ENCODE measurements at regions not wholly inside any gene's neighbourhood (a gene's known extent, or its start where the extent isn't known, plus 50 kb on each side); places are given as distances from the start of the nearest gene placed in this dataset.

DNA sequence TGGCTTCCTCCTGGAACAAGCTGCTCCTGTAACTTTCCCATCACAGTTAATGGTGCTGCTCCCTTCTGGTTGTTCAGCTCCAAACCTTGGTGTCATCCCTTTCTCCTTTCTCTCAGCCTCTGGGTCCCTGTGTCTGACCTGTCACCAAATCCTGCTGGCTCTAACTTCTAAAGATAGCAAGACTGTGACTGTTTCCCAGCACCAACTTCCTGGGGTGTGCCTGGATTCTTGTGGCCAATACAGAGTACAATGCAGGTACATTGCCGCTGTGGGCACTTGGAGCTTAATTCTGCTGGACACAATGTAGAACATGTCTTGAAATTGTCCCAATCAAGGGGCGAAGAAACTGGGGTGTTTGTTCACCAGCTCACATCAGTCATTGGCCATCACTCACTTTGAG, 156.7 kb upstream of the CSF3R start:
- DNase-seq, result no peak

- no peak for DNase-seq
Observed at GRCh38 chr1:36638268-36638667, 155.6 kb upstream of the CSF3R start.

GRCh38 chr1:36636206-36636605, 153.5 kb upstream of the CSF3R start:
- no peak for DNase-seq

DNA sequence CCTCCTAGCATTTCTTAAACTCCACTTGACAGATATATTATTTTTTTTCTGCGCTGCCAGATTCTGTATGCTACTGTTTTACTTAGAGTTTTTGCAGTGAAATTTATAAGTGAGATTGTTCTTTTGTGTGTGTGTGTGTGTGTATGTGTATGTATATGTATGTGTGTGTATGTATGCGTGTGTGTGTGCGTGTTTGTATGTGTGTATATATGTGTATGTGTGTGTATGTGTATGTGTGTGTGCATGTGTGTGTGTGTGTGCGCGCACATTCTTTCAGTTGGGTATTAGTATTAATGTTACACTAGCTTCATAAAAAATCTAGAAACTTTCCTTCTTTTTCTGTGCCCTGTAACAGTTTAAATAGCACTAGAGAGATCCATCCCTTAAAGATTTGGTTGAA, 152.6 kb upstream of the CSF3R start:
- no peak for DNase-seq

- DNase-seq, result no peak
Observed at GRCh38 chr1:36628804-36629203, 146.1 kb upstream of the CSF3R start.

GRCh38 chr1:36626435-36626834, 143.7 kb upstream of the CSF3R start:
- DNase-seq, result no peak

DNA sequence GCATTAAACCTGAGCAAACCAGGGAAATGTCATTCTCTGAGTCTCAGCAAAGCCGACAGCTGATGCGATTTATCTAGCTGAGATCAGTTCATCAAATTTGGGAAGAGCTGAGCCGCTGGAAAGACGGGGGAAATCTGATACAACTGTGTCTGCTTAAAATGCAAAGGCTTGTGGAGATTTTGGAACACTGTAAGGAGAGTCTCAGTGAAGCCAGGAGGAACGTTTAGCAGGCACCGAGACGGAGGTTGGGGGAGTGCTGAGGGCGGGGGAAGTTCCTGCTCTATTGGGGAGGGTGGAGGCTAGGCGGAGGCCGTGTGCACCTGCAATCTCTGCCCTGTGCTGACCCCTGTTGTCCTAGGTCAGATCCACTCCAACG, 143.2 kb upstream of the CSF3R start:
- DNase-seq, result no peak

DNA sequence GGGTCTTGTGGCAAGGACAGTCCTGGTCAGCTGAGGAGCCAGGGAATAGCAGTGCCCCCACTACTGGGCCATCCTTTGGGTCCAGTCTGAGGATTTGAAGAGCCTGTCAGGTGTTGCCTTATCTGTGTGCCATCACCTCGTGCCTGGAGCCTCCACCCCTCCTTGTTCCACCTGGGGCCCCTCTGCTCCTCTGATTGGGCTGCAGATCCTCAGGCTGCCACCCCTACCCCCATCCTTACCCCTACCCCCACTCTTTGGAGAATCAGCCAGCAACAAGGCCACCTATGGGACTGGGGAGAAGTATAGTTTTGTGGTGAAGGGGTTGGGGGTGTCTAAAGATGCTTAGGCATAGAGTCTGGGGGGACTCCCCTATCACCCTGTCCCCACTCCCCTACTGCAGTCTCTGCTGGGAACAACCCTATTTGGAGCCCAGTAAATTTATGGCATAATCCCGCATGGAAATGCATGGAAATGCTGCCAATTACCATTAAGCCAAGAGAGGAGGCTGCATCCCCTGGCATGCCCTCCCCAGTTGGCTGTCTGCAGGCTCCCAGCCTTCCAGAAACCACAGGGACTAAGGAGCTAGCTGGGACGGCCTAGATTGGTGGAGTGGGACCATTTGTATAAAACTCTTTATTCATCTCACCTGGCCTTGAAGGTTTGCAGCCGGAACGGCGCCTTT, 142.7 kb upstream of the CSF3R start:
- no peak for DNase-seq

DNA sequence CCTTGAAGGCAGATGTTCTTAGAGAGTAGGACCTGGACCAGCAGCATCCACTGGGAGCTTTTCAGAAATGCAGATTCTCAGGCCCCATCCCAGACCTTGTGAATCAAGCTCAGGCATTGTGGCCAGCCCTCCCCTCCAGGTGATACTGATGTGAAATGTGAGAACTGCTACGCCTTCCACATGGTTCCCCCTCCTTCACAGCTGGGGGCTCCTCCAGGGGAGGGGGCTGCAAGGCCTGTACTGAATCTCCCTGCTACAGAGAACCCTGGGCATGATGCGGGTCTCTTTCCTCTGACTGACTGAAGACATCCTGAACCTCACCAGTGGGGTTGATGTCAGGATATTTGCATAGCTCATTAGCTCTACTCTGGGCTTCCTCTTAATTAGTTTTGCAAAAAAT, 141.8 kb upstream of the CSF3R start:
- no peak for DNase-seq

DNA sequence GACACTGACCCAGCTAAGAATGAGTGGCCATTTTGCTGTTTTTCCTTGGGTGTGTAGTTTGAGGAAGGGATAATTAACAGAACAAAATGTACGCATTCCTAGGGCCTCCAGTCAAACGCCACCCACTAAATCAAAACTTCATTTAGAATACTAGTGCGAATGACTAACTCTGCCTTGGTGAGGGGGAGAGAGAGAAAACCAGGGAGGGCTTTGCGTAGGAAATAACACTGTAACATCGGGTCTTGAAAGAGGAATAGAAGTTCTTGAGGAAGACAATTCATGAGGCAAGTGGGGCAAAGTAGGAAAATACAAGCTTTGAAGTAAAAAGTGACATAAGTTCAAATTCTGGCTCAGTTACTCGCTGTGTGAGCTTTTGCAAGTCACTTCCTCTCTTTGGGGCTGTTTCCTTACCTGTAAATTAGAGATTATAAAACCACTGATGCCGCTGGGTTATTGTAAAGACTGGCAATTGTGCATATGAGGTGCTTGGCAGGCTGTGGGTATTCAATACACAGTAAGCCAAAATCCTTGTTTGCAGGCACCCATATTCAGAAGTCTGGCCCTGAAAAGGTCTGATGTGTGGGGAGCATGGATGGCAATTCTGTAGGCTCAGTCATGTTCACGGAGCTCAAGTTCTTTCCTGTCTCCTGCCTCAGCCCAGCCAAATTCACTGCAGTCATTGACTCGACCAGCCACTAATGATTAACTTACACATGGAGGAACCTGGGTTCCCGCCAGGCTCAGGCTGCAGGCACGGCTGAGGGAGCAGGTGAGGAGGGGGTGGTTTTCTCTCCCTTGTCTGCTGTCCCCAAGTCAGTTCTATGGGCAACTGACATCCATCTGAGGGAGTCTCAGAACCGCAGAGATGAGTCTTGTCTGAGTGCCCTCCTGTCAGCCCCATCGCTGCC, 140.3 kb upstream of the CSF3R start:
- DNase-seq, result no peak

GRCh38 chr1:36621531-36621930, 138.8 kb upstream of the CSF3R start:
- no peak for DNase-seq

DNA sequence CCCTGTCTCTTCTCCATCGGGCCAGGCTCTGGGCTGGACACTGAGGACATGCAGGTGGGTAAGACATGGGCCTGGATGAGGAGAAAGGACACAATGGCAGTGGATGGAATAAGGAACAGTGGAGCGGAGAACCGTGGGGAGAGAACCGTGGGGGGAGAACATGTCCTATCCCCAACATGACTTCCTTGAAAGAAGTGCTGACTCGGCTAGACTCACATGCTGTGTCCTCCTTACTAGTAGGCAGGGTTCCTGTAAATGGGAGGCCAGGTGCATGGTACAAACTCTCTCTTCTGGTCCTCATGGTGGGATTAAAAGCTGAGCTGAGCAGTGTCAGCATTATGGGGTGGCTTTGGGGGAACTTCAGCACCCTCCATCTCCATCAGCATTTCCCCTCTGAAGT, 137.4 kb upstream of the CSF3R start:
- DNase-seq, result no peak

DNA sequence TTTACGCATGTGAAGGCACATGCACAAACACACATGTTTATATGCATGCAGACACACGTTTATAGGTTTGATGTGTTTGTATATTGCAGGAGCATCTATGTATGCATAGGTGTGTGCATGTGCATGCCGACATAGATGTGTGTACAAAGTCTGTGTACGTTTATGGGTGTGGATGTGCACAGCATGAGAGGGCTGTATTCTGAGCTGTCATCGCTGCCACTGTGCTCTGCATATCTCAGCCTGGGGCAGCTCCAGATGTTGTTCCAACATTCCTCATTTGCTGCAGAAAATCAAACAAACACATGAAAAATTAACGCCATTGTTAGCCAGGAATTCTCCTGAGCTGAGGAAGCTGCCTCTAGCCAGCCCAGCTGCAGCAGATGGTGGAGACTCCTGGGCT, 132.3 kb upstream of the CSF3R start:
- DNase-seq, result no peak

DNA sequence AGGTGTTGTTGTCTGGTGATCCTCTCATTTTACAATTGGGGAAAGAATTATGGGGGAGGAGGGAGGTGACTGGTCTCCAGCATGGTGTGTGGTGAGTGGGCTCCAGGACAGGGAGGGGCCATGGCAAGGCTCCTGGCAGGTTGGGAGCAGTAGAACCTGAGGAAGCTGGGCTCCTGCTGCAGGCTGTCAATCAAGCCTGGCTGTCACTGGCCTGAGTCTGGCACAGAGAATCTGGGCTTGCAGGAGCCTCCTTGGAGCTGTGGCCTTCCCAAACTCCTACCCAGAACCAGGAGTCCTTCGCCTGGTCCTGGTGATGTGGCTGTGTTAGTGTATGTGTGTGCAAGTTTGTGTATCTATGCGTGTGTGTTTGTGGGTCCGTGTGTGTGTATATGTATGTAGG, 131.9 kb upstream of the CSF3R start:
- DNase-seq, result no peak

DNA sequence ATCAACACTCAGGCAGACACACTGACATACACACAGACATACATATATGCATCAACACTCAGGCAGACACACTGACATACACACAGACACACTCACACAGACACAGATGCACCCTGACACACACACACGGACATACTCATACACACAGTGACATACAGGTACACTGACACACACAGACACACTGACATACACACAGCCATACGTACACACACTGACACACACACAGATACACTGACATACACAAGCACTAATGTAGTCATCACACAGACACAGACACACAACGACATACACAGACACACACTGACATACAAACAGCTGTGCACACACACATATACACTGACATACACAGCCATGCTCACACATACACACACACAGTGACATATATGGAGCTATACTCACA, 131.0 kb upstream of the CSF3R start:
- DNase-seq, result no peak

- no peak for DNase-seq
Observed at GRCh38 chr1:36612881-36613280, 130.2 kb upstream of the CSF3R start.

GRCh38 chr1:36612121-36612520, 129.4 kb upstream of the CSF3R start:
- DNase-seq, result no peak

DNA sequence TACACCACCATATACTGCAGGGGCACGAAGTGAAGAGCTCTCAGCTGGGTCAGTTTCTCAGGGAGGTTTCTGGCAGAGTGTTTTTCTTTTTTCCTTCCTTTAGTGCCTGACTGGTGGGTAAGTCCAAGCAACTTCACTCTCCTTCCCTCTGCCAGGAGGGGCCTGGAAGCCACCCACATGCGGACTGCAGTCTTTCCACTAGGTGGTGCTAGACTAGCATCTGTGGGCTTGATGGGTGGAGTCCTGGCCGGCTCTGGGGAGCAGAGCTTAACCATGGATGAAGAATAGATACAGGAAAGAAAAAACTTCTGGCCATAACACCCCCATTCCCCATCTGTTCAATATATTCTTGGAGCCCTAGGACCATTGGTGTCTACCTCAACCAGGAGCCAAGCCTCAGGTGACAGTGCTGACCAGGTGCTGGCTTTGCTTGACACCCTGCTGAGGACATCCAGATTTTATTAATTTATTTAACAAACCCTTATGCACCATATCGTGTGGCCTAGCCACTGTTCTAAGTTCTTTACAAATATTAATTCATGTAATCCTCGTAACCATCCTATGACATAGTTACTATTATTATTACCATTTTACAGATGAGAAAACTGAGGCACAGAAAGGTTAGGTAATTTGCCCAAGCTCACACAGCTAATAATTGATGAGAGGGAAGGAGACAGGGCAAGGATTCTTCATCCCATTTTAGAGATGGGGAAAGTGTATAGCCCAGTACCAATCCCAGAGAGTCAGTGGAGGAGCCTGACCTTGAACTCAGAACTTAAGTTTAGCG, 126.7 kb upstream of the CSF3R start:
- DNase-seq, result peak; percentile 3

DNA sequence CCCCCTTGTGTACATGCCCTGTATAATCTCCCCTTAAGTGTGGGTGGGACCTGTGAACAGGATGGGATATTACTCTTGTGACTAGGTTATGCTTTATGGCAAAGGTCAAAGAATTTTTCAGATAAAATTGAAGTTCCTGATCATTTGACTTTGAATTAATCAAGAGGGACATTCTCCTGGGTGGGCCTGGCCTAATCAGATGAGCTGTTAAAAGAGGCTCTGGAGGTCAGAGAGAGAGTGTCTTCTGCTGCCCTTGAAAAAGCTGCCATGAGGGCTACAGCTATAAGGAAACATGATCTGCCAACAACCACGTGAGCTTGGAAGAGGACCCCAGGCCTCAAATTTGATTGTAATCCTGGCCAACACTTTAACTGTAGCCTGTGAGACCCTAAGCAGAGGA, 125.6 kb upstream of the CSF3R start:
- no peak for DNase-seq

- no peak for DNase-seq
Observed at GRCh38 chr1:36607263-36607651, 124.5 kb upstream of the CSF3R start.

DNA sequence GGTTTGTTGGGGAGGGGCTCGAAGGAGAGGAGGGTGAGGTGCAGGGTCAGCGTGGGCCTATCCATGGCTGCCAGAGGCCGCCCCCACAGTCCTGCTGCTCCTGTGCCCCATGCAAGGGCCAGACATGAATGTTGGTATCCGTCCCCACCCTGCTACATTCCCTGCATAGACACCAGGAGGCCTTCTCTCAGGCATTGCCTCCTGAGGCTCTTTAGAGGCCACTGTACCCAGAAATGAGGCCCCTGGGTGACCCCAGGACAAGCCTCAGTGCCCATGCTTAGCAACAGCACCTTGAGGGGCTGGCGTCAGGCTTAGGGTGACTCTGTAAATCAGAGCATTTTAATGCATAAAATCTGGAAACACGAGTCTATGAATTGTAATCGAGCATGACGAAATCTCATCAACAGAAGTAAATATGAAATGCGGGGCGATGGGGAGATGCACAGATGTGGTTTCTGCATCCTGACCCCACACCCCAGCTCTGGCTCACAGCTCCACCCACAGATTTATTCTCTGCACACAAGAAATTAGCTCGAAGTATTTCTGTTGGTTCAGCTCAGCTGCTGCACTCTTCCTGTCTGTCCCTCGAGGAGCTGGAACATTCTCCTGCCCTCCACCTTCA, 124.0 kb upstream of the CSF3R start:
- DNase-seq, result peak; percentile 4

- no peak for DNase-seq
Observed at GRCh38 chr1:36605942-36606640, 123.4 kb upstream of the CSF3R start.

DNA sequence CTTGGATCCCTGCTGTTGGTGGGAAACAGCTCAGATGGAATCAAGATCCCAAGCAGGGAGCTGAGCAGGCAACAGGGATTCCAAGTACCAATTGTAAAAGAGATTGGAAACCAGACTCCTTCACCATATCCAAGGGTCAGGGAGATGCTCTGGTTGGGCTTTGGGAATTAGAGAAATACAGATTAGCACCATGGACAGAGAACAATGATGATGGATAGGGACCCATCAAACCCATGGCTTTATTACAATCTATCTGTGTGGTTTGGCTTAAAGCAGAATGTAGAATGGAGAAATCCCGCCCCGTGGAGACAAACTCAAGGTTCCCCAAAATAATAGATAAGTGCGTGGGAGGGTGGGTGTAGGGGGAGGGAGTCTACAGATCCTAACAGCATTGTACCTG, 120.7 kb upstream of the CSF3R start:
- no peak for DNase-seq
